ENCODE measurements at regions not wholly inside any gene's neighbourhood (a gene's known extent, or its start where the extent isn't known, plus 50 kb on each side); places are given as distances from the start of the nearest gene placed in this dataset.

- Histone ChIP-seq H3K27ac (no peak overlapping the region), H3K4me3 (no peak overlapping the region)
- TF ChIP-seq CTCF (IDR thresholded peaks at IDR 0.05): no peak
- DNase-seq (ENCODE audit: low spot score): no peak
Observed at GRCh38 chr14:48005986-48006385, 330.6 kb upstream of the MDGA2 start.

DNA sequence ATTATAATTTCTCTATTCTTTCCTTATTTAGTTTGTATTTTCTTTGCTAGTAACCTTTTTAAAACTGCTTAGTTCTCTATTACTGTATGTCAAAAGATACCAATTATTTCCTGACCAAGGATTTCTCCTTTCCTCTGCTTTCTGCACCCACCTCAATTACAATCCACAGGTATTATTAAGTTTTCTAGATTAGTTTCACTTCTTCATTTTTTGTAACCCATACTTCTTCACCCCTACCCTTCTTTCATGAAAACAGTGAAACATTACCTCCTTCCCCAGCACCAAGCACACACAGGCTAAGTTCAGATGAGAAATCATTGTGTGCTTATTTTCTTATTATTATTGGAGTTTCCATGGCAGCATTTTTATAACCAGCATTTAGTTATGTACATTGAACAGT lies 318.5 kb upstream of the MDGA2 start:
- Histone ChIP-seq H3K27ac (no peak overlapping the region), H3K4me3 (no peak overlapping the region)

DNA sequence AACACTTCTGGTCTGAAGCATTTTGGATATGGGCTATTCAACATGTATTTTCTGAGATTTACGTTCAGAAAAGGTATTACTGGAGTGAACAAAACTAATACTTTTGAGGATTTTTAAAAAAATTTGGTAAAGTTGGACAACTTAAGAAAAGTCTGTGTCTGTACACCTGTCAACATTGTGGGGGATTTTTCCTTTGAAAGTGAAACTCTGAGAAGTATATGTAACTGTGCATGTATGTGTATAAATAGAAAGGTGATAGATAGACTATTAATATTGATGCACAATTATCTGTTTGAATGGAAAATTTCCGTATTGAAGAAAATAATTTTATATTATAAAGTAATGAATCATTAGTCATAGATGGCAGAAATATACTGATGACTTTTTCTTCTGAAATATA lies 312.8 kb upstream of the MDGA2 start:
- no peak for DNase-seq (ENCODE audit: low spot score)
- no peak overlapping the region for H3K27ac ChIP-seq
- H3K4me3 ChIP-seq: no peak overlapping the region
- TF ChIP-seq CTCF (IDR thresholded peaks at IDR 0.05): no peak

More for the DNA sequence above, 318.5 kb upstream of the MDGA2 start:
- no peak for TF ChIP-seq CTCF (IDR thresholded peaks at IDR 0.05)
- no peak for DNase-seq (ENCODE audit: low spot score)

GRCh38 chr14:47978871-47979270 lies 303.5 kb upstream of the MDGA2 start:
- DNase-seq (ENCODE audit: low spot score): no peak
- Histone ChIP-seq H3K4me3 (no peak overlapping the region), H3K27ac (no peak overlapping the region)
- TF ChIP-seq CTCF (IDR thresholded peaks at IDR 0.05): no peak

GRCh38 chr14:47976139-47976538 lies 300.7 kb upstream of the MDGA2 start:
- no peak for TF ChIP-seq CTCF (IDR thresholded peaks at IDR 0.05)
- Histone ChIP-seq H3K4me3 (no peak overlapping the region), H3K27ac (no peak overlapping the region)
- DNase-seq (ENCODE audit: low spot score): no peak

GRCh38 chr14:47966076-47966810 lies 290.8 kb upstream of the MDGA2 start:
- no peak overlapping the region for H3K4me3 ChIP-seq
- no peak overlapping the region for H3K27ac ChIP-seq
- TF ChIP-seq CTCF (IDR thresholded peaks at IDR 0.05): no peak
- DNase-seq (ENCODE audit: low spot score): no peak

DNA sequence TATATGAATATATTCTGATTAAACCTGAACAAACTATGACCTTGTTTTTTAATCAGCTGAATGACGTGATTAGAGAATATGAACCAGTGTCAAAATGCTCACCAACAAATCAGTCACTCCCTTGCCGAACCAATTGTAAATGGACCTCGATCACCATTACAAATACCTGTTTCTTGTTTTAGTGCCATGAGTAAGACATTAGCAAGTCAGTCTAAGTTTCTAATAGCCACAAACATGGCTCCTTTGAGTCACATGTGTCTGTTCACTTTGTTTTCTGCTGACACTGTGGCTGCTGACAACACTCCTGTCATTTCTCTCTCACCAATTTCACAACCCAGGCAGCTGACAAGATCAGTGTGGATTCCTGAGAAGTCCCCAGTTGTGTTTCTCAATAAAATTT lies 286.2 kb upstream of the MDGA2 start:
- no peak for DNase-seq (ENCODE audit: low spot score)
- no peak overlapping the region for H3K27ac ChIP-seq
- H3K4me3 ChIP-seq: no peak overlapping the region
- TF ChIP-seq CTCF (IDR thresholded peaks at IDR 0.05): no peak

All from coronary artery (tissue), 2 donors.